ENCODE measurements at regions not wholly inside any gene's neighbourhood (a gene's known extent, or its start where the extent isn't known, plus 50 kb on each side); places are given as distances from the start of the nearest gene placed in this dataset.

GRCh38 chr13:88103824-88104223 is 432.7 kb downstream of the SLITRK5 start:
- Histone ChIP-seq H3K18ac (ENCODE audit: low read depth, low read length) (no peak overlapping the region), H3K27me3 (ENCODE audit: control insufficient read depth, insufficient read depth, low read length) (no peaks in the 10 kb centered on the region), H3K23ac (ENCODE audit: low read depth, low read length) (no peak overlapping the region), H2BK120ac (ENCODE audit: low read depth, low read length) (no peak overlapping the region), H2AK5ac (ENCODE audit: low read depth, low read length) (no peak overlapping the region), H4K20me1 (ENCODE audit: insufficient read depth, low read length) (no peaks in the 10 kb centered on the region), H3K79me1 (ENCODE audit: low read depth in 1 of 2, low read length in 2 of 2) (no peaks in the 10 kb centered on the region), H3K4me2 (ENCODE audit: low read depth, low read length) (no peak overlapping the region), H3K14ac (replicated peaks; ENCODE audit: low read depth, low read length) (no peak overlapping the region), H3K4me1 (ENCODE audit: control insufficient read depth, insufficient read depth, low read length) (no peaks in the 10 kb centered on the region), H3K56ac (ENCODE audit: extremely low read depth, insufficient read depth, low read length) (no peak overlapping the region), H2AFZ (replicated peaks; ENCODE audit: low read length, poor library complexity) (no peak overlapping the region), H2BK20ac (ENCODE audit: low read depth, low read length) (no peak overlapping the region), H3K4me3 (ENCODE audit: insufficient read depth, low read depth, low read length) (no peak overlapping the region), H3K9me3 (ENCODE audit: control insufficient read depth, insufficient read depth, low read length) (no peaks in the 10 kb centered on the region; the same call in 1 of the 2 replicates), H3K4ac (ENCODE audit: low read depth, low read length) (no peak overlapping the region), H2BK15ac (ENCODE audit: low read depth, low read length) (no peak overlapping the region), H3K27ac (ENCODE audit: insufficient read depth, low read length) (no peak overlapping the region), H4K8ac (ENCODE audit: low read depth in 2 of 2, low read length in 2 of 2) (no peak overlapping the region), H4K5ac (ENCODE audit: low read depth, low read length) (no peak overlapping the region), H3K36me3 (ENCODE audit: control insufficient read depth, insufficient read depth, low read length) (no peaks in the 10 kb centered on the region), H2BK5ac (ENCODE audit: low read depth, low read length, poor library complexity, severe bottlenecking) (no peak overlapping the region), H3K9ac (ENCODE audit: low read depth, low read length) (no peak overlapping the region), H4K91ac (ENCODE audit: insufficient read depth, low read depth, low read length) (no peak overlapping the region), H2AK9ac (replicated peaks; ENCODE audit: low read depth, low read length, poor library complexity) (no peak overlapping the region), H3K9me1 (ENCODE audit: insufficient read depth, low read length) (no peaks in the 10 kb centered on the region)
- in situ Hi-C loops (cut with MboI; ENCODE audit: low sequenced_read_pairs), result no loop called here
- WGBS, 2 experiments (ENCODE audit: extremely low coverage in 2 of 2, insufficient read length in 1 of 2), result no CpG with 5 or more reads among the region's 1 CpG
- no peak for TF ChIP-seq SMC3 (IDR thresholded peaks at IDR 0.05; ENCODE audit: low read depth, low read length)
- TF ChIP-seq MAFK (IDR thresholded peaks at IDR 0.05; ENCODE audit: low read depth, low read length), result no peak
- TF ChIP-seq MAZ (IDR thresholded peaks at IDR 0.05; ENCODE audit: borderline replicate concordance, low read depth, low read length), result no peak
- TF ChIP-seq RFX5 (IDR thresholded peaks at IDR 0.05; ENCODE audit: low read depth, low read length), result no peak
- TF ChIP-seq NFE2L2 (IDR thresholded peaks at IDR 0.05; ENCODE audit: low read depth, low read length), result no peak
- TF ChIP-seq CTCF (conservative IDR thresholded peaks at IDR 0.05; ENCODE audit: low read depth, low read length), result no peak
- no peak for TF ChIP-seq ELK1 (IDR thresholded peaks at IDR 0.05; ENCODE audit: borderline replicate concordance, low read depth, low read length)
- TF ChIP-seq MXI1 (IDR thresholded peaks at IDR 0.05; ENCODE audit: borderline replicate concordance, low read depth, low read length), result no peak
- TF ChIP-seq FOS (IDR thresholded peaks at IDR 0.05; ENCODE audit: low read depth, low read length), result no peak
- no peak for TF ChIP-seq POLR2A (IDR thresholded peaks at IDR 0.05; ENCODE audit: low read depth, low read length)
- TF ChIP-seq RCOR1 (IDR thresholded peaks at IDR 0.05; ENCODE audit: insufficient replicate concordance, low read length), result no peak
- TF ChIP-seq CEBPB (IDR thresholded peaks at IDR 0.05; ENCODE audit: low read depth, low read length), result no peak
- TF ChIP-seq RAD21 (IDR thresholded peaks at IDR 0.05; ENCODE audit: low read length), result no peak
- intact Hi-C loops (cut with micrococcal nuclease), result no loop called here
- ChIA-PET CTCF (no interaction called here), POLR2A (ENCODE audit: unreplicated experiment) (no interaction called here)
- DNase-seq (no peak), ATAC-seq (ENCODE audit: low read depth) (no peak)
- dilution Hi-C loops (cut with HindIII; ENCODE audit: low sequenced_read_pairs, unreplicated experiment), result no loop called here
- BruUV-seq (replicated peaks), result no TSS peak

Measured in IMR-90 (cell line).